HepG2 (cell line): ENCODE measurements at regions not wholly inside any gene's neighbourhood (a gene's known extent, or its start where the extent isn't known, plus 50 kb on each side); places are given as distances from the start of the nearest gene placed in this dataset.

ENCODE experiments used
- ATAC-seq: fragments of 200-7000 bp; cut with Tn5 transposase; 3 replicates; pipeline ENCODE4 v1.9.1; 2020; ENCODE audit warnings: mild to moderate bottlenecking, moderate library complexity
- BruUV-seq: library from RNA; stranded (reverse); fragments of 400-500 nt; replicated peaks from 2 replicates; lab custom pipeline; 2021; lab: Mats Ljungman, UMichigan
- CTCF ChIA-PET: fragments of 300-600 bp; formaldehyde crosslinking; extraction: SDS; loops from one replicate; lab custom pipeline; 2021; ENCODE audit warnings: low total read pairs, inconsistent platforms, low intra/inter-chr PET ratio; lab: Yijun Ruan, JAX
- POLR2A ChIA-PET: fragments of 350-600 bp; sonication (Branson Sonifier 250); formaldehyde crosslinking; loops from one replicate; lab custom pipeline; 2020; ENCODE audit warnings: antibody characterized with exemption, inconsistent platforms; lab: Yijun Ruan, JAX
- DNase-seq: peaks from one replicate; pipeline ENCODE4 v3.0.0-alpha.2; 2015; ENCODE audit warnings: low spot score
- FAIRE-seq: peaks from 3 replicates; lab custom pipeline; 2011; peaks lifted over from hg19 to GRCh38; lab: Jason Lieb, UNC
- H2AFZ ChIP-seq: one replicate; pipeline ENCODE4 v1.6.1; 2011; ENCODE audit warnings: low read length, inconsistent platforms
- H3K27ac ChIP-seq: fragments of 300-600 bp; 3 replicates; pipeline ENCODE4 v1.8.0; 2011; ENCODE audit warnings: mixed run types, mild to moderate bottlenecking, mixed read lengths, low read length, inconsistent platforms; ENCODE audit not compliant: insufficient read depth; ENCODE audit errors: extremely low read length
- H3K27me3 ChIP-seq, 2 experiments: fragments of 200-600 bp in 1 of 2; 2 replicates in 1 of 2; 3 replicates in 1 of 2; pipeline versions ENCODE4 v1.6.0 to v1.8.0; 2011; ENCODE audit warnings: low read length in 2 of 2, mild to moderate bottlenecking in 2 of 2, moderate library complexity in 2 of 2, inconsistent platforms in 1 of 2; ENCODE audit not compliant: insufficient read depth in 2 of 2, control insufficient read depth in 1 of 2
- H3K36me3 ChIP-seq, 2 experiments: fragments of 200-600 bp in 1 of 2; replicated peaks in 1 of 2; 2 replicates in 1 of 2; 3 replicates in 1 of 2; pipeline versions ENCODE4 v1.5.1 to v1.8.0; 2011; ENCODE audit warnings: low read length in 2 of 2, inconsistent platforms in 1 of 2; ENCODE audit not compliant: insufficient read depth in 2 of 2, control insufficient read depth in 1 of 2
- H3K4me1 ChIP-seq: 2 replicates; pipeline ENCODE4 v1.5.1; 2012; ENCODE audit warnings: low read length, inconsistent platforms; ENCODE audit not compliant: insufficient read depth
- H3K4me2 ChIP-seq: 2 replicates; pipeline ENCODE4 v1.6.0; 2011; ENCODE audit warnings: low read depth, low read length, inconsistent platforms
- H3K4me3 ChIP-seq, 3 experiments: fragments of 200-600 bp in 1 of 3; sonication (generic), shearing (Covaris generic) in 1 of 3; replicated peaks in 1 of 3; 2 replicates each; pipeline ENCODE4 v1.5.1; 2011 to 2016; ENCODE audit warnings: low read length in 3 of 3, inconsistent platforms in 2 of 3, low read depth in 2 of 3, mild to moderate bottlenecking in 2 of 3, control low read depth in 1 of 3, mixed read lengths in 1 of 3; ENCODE audit not compliant: insufficient read depth in 1 of 3
- H3K79me2 ChIP-seq: one replicate; pipeline ENCODE4 v1.6.1; 2011; ENCODE audit warnings: low read length, inconsistent platforms; ENCODE audit not compliant: insufficient read depth
- H3K9ac ChIP-seq: 2 replicates; pipeline ENCODE4 v1.6.0; 2011; ENCODE audit warnings: mild to moderate bottlenecking, low read depth, low read length, inconsistent platforms; ENCODE audit not compliant: insufficient read depth
- H3K9me3 ChIP-seq: 2 replicates; pipeline ENCODE4 v1.5.1; 2012; ENCODE audit warnings: mild to moderate bottlenecking, low read length
- H4K20me1 ChIP-seq: 2 replicates; pipeline ENCODE4 v1.6.0; 2011; ENCODE audit warnings: inconsistent platforms, mild to moderate bottlenecking, low read length, moderate library complexity; ENCODE audit not compliant: insufficient read depth
- KLF11 ChIP-seq: IDR thresholded peaks from 2 replicates; pipeline ENCODE4 v1.6.1; 2016; ENCODE audit warnings: missing compliant biosample characterization
- SP140L ChIP-seq: sonication (generic); formaldehyde crosslinking; IDR thresholded peaks from 2 replicates; pipeline ENCODE4 v1.4.0; 2020; ENCODE audit warnings: missing genetic modification reagents, borderline replicate concordance
- SRSF9 ChIP-seq: fragments of 200-400 bp; formaldehyde crosslinking; IDR thresholded peaks from 2 replicates; pipeline ENCODE4 v1.6.1; 2018; ENCODE audit warnings: borderline replicate concordance, mild to moderate bottlenecking, low read depth, low read length; ENCODE audit not compliant: insufficient read depth, poor library complexity, severe bottlenecking
- TCF7 ChIP-seq: sonication (generic); IDR thresholded peaks from 2 replicates; pipeline ENCODE4 v1.6.1; 2016; ENCODE audit warnings: antibody characterized with exemption, low read depth
- ZNF446 ChIP-seq: sonication (generic); formaldehyde crosslinking; IDR thresholded peaks from 2 replicates; pipeline ENCODE4 v1.5.0; 2020; ENCODE audit warnings: mild to moderate bottlenecking, missing genetic modification reagents
- ZNF788 ChIP-seq: sonication (generic); formaldehyde crosslinking; IDR thresholded peaks from 2 replicates; pipeline ENCODE4 v1.5.0; 2020; ENCODE audit warnings: mild to moderate bottlenecking, missing genetic modification reagents, borderline replicate concordance
- WGBS: methylation state at CpG from one replicate; pipeline ENCODE4 v1.1.6; 2017; ENCODE audit warnings: low lambda C conversion rate; 5-methylcytosine and 5-hydroxymethylcytosine counted together
- in situ Hi-C: cut with HindIII; loops from 2 replicates; pipeline ENCODE4 v1.10.0; 2017; ENCODE audit warnings: low pct_unique_long_range_greater_than_20kb; ENCODE audit not compliant: extremely low pct_ligation_motif_present
- intact Hi-C: fragments of 100-400 bp; cut with micrococcal nuclease; formaldehyde crosslinking; loops from one replicate; pipeline ENCODE4 v1.10.0; 2022; ENCODE audit not compliant: unreplicated experiment
- TF ChIP-seq, protein P1 (sequence below): IDR thresholded peaks from 2 replicates; pipeline ENCODE4 v1.6.1; 2016
- TF ChIP-seq, protein P2 (sequence below): sonication (generic); formaldehyde crosslinking; IDR thresholded peaks from 2 replicates; pipeline ENCODE4 v1.5.0; 2020; ENCODE audit warnings: mild to moderate bottlenecking, missing genetic modification reagents, borderline replicate concordance
- TF ChIP-seq, protein P3 (sequence below): sonication (generic); formaldehyde crosslinking; IDR thresholded peaks from 2 replicates; pipeline ENCODE4 v1.4.0; 2020; ENCODE audit warnings: missing genetic modification reagents
- TF ChIP-seq, protein P4 (sequence below): sonication (generic); formaldehyde crosslinking; IDR thresholded peaks from 2 replicates; pipeline ENCODE4 v1.8.1; 2023; ENCODE audit warnings: missing genetic modification reagents, inconsistent platforms, borderline replicate concordance

DNA sequence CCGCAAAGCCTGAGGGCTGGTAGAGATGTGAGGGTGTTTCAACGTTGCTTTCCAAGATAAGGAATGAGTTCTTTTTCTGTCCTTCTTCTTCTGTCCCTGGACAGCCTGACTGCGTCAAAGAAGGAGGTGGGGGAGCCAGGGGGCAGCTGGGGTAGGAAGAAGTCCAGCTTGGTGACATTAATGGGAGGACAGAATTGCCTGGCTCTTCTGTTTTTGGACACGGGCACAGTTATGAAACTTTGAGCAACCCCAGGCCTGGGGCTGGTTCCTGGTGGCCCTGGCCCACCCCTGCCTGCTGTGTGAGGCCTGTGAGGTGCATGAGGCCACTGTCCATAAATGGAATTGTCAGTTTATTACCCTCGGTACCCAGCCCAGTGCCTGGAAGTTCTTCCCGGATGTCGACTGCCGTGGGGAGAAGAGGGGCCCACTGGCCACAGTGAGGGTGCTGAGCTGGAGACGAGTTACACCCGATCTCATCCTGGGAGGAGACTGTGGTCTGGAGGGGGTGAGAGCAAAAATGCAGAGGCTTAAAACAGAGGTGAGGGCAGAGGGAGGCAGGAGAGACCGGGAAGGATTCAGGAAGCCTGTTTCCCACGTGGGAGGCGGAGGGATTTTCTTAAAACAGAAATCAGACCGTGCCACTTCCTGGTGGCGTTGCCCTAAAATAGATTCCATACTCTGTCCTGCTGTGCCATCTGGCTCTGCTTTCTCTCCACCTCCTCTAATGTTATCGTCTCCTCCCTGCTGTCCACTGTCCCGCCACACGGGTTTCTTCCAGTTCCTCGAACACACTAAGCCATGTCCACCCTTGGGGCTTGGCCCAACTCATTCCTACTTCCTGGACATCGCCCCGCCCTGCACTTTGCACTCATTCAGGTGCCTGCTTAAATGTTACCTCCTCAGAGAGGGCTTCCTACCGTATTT, 59.7 kb upstream of the RASD2 start (continued):
- TF ChIP-seq, protein P1, sequence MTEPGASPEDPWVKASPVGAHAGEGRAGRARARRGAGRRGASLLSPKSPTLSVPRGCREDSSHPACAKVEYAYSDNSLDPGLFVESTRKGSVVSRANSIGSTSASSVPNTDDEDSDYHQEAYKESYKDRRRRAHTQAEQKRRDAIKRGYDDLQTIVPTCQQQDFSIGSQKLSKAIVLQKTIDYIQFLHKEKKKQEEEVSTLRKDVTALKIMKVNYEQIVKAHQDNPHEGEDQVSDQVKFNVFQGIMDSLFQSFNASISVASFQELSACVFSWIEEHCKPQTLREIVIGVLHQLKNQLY (CRISPR knock-in tag) = no peak
- TF ChIP-seq, protein P2, sequence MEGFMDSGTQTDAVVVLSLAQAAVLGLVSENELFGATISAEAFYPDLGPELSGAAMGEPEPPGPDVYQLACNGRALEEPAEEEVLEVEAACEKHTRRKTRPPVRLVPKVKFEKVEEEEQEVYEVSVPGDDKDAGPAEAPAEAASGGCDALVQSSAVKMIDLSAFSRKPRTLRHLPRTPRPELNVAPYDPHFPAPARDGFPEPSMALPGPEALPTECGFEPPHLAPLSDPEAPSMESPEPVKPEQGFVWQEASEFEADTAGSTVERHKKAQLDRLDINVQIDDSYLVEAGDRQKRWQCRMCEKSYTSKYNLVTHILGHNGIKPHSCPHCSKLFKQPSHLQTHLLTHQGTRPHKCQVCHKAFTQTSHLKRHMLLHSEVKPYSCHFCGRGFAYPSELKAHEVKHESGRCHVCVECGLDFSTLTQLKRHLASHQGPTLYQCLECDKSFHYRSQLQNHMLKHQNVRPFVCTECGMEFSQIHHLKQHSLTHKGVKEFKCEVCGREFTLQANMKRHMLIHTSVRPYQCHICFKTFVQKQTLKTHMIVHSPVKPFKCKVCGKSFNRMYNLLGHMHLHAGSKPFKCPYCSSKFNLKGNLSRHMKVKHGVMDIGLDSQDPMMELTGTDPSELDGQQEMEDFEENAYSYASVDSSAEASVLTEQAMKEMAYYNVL = no peak
- no peak for TF ChIP-seq SP140L (CRISPR knock-in tag)
- TF ChIP-seq, all 625 proteins: peak for 0

DNA sequence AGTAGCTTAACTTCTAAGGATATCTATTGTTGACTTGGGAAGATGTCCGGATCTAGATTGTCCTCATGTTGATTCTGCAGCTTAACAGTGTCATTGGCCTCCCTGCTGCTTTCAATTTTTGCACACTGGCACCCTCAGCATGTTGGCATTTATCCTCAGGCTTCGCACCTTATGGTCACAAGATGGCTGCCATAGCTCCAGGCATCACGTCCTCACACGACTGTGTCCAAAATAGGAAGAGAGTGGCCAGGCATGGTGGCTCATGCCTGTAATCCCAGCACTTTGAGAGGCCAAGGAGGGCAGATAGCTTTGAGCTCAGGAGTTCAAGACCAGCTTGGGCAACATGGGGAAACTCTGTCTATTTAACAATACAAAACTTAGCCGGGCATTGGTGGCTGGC, 58.3 kb upstream of the RASD2 start:
- no peaks in the 10 kb centered on the region for H3K79me2 ChIP-seq
- no peaks in the 10 kb centered on the region for H3K4me1 ChIP-seq
- no peak for FAIRE-seq
- 65% methylated on average over 5 of the region's 5 CpGs for WGBS
- H3K27me3 ChIP-seq = peaks cover 4 to 55% of the 10 kb centered on the region in 2 experiments; a peak in 3 of 5 replicates
- H3K9me3 ChIP-seq = no peaks in the 10 kb centered on the region
- BruUV-seq = no TSS peak
- ChIA-PET CTCF (no interaction called here), POLR2A (no interaction called here)
- H4K20me1 ChIP-seq = no peaks in the 10 kb centered on the region
- intact Hi-C loops (no loop called here), in situ Hi-C loops (no loop called here)
- H3K27ac ChIP-seq = no peak overlapping the region
- no peak overlapping the region for H3K9ac ChIP-seq
- no peak for ATAC-seq
- no peak overlapping the region for H3K4me3 ChIP-seq
- no peak overlapping the region for H3K4me2 ChIP-seq
- DNase-seq = no peak
- H3K36me3 ChIP-seq = no peaks in the 10 kb centered on the region
- H2AFZ ChIP-seq = no peak overlapping the region
- TF ChIP-seq TCF7 (no peak), SRSF9 (no peak), KLF11 (CRISPR knock-in tag) (no peak), ZNF788 (CRISPR knock-in tag) (no peak), ZNF446 (no peak)
- TF ChIP-seq, protein P3, sequence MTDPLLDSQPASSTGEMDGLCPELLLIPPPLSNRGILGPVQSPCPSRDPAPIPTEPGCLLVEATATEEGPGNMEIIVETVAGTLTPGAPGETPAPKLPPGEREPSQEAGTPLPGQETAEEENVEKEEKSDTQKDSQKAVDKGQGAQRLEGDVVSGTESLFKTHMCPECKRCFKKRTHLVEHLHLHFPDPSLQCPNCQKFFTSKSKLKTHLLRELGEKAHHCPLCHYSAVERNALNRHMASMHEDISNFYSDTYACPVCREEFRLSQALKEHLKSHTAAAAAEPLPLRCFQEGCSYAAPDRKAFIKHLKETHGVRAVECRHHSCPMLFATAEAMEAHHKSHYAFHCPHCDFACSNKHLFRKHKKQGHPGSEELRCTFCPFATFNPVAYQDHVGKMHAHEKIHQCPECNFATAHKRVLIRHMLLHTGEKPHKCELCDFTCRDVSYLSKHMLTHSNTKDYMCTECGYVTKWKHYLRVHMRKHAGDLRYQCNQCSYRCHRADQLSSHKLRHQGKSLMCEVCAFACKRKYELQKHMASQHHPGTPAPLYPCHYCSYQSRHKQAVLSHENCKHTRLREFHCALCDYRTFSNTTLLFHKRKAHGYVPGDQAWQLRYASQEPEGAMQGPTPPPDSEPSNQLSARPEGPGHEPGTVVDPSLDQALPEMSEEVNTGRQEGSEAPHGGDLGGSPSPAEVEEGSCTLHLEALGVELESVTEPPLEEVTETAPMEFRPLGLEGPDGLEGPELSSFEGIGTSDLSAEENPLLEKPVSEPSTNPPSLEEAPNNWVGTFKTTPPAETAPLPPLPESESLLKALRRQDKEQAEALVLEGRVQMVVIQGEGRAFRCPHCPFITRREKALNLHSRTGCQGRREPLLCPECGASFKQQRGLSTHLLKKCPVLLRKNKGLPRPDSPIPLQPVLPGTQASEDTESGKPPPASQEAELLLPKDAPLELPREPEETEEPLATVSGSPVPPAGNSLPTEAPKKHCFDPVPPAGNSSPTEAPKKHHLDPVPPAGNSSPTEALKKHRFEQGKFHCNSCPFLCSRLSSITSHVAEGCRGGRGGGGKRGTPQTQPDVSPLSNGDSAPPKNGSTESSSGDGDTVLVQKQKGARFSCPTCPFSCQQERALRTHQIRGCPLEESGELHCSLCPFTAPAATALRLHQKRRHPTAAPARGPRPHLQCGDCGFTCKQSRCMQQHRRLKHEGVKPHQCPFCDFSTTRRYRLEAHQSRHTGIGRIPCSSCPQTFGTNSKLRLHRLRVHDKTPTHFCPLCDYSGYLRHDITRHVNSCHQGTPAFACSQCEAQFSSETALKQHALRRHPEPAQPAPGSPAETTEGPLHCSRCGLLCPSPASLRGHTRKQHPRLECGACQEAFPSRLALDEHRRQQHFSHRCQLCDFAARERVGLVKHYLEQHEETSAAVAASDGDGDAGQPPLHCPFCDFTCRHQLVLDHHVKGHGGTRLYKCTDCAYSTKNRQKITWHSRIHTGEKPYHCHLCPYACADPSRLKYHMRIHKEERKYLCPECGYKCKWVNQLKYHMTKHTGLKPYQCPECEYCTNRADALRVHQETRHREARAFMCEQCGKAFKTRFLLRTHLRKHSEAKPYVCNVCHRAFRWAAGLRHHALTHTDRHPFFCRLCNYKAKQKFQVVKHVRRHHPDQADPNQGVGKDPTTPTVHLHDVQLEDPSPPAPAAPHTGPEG (CRISPR knock-in tag) = no peak
- TF ChIP-seq, protein P4, sequence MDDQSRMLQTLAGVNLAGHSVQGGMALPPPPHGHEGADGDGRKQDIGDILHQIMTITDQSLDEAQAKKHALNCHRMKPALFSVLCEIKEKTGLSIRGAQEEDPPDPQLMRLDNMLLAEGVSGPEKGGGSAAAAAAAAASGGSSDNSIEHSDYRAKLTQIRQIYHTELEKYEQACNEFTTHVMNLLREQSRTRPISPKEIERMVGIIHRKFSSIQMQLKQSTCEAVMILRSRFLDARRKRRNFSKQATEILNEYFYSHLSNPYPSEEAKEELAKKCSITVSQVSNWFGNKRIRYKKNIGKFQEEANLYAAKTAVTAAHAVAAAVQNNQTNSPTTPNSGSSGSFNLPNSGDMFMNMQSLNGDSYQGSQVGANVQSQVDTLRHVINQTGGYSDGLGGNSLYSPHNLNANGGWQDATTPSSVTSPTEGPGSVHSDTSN = no peak
